GM23338 (cell line): ENCODE measurements at regions not wholly inside any gene's neighbourhood (a gene's known extent, or its start where the extent isn't known, plus 50 kb on each side); places are given as distances from the start of the nearest gene placed in this dataset.

Experiments used
- ATAC-seq: fragments of 200-7000 bp; cut with Tn5 transposase; 3 replicates; pipeline ENCODE4 v1.9.1; 2020
- DNase-seq: peaks from one replicate; pipeline ENCODE4 v3.0.0-alpha.2; 2015; ENCODE audit warnings: low spot score
- H2AFZ ChIP-seq: fragments of 200-600 bp; sonication (generic); 2 replicates; pipeline ENCODE4 v1.8.0; 2016; ENCODE audit warnings: antibody characterized with exemption, mild to moderate bottlenecking, moderate library complexity
- H3F3A ChIP-seq: fragments of 200-600 bp; sonication (generic); replicated peaks from 2 replicates; pipeline ENCODE4 v1.8.0; 2017; ENCODE audit warnings: antibody characterized with exemption, mixed run types, low read depth
- H3K27ac ChIP-seq: fragments of 200-600 bp; sonication (generic); 2 replicates; pipeline ENCODE4 v1.6.1; 2016; ENCODE audit warnings: low read depth
- H3K27me3 ChIP-seq: fragments of 200-600 bp; sonication (generic); 2 replicates; pipeline ENCODE4 v1.8.0; 2016; ENCODE audit warnings: mild to moderate bottlenecking, mixed run types, moderate library complexity; ENCODE audit not compliant: insufficient read depth
- H3K36me3 ChIP-seq: fragments of 200-600 bp; sonication (generic); 2 replicates; pipeline ENCODE4 v1.8.0; 2016; ENCODE audit warnings: mild to moderate bottlenecking; ENCODE audit not compliant: insufficient read depth
- H3K4me1 ChIP-seq: fragments of 200-600 bp; sonication (generic); 2 replicates; pipeline ENCODE4 v1.8.0; 2016; ENCODE audit warnings: mild to moderate bottlenecking, moderate library complexity; ENCODE audit not compliant: insufficient read depth
- H3K4me2 ChIP-seq: fragments of 200-600 bp; sonication (generic); 2 replicates; pipeline ENCODE4 v1.7.1; 2017; ENCODE audit warnings: mixed run types
- H3K4me3 ChIP-seq: fragments of 200-600 bp; sonication (generic); 2 replicates; pipeline ENCODE4 v1.6.1; 2016; ENCODE audit warnings: mixed run types
- H3K79me2 ChIP-seq: fragments of 200-600 bp; sonication (generic); replicated peaks from 2 replicates; pipeline ENCODE4 v1.8.0; 2017; ENCODE audit warnings: mild to moderate bottlenecking; ENCODE audit not compliant: insufficient read depth
- H3K9me2 ChIP-seq: fragments of 200-600 bp; sonication (generic); 2 replicates; pipeline ENCODE4 v1.8.0; 2017; ENCODE audit not compliant: insufficient read depth
- H4K20me1 ChIP-seq: fragments of 200-600 bp; sonication (generic); replicated peaks from 2 replicates; pipeline ENCODE4 v1.8.0; 2017; ENCODE audit warnings: mild to moderate bottlenecking; ENCODE audit not compliant: insufficient read depth
- H3K27ac Mint-ChIP-seq: 2 replicates; pipeline ENCODE4 v1.8.0; 2020; ENCODE audit warnings: inconsistent platforms, mild to moderate bottlenecking, moderate library complexity, mixed read lengths
- H3K27me3 Mint-ChIP-seq: 3 replicates; pipeline ENCODE4 v1.8.0; 2022; ENCODE audit warnings: low read depth, mild to moderate bottlenecking, moderate library complexity, mixed read lengths, inconsistent platforms; ENCODE audit not compliant: insufficient read depth, poor library complexity
- H3K36me3 Mint-ChIP-seq: 3 replicates; pipeline ENCODE4 v1.8.0; 2021; ENCODE audit warnings: low read depth, mild to moderate bottlenecking, inconsistent platforms, moderate library complexity, mixed read lengths
- H3K4me1 Mint-ChIP-seq: 3 replicates; pipeline ENCODE4 v1.8.0; 2020; ENCODE audit warnings: mild to moderate bottlenecking, inconsistent platforms, mixed read lengths
- H3K4me3 Mint-ChIP-seq: 3 replicates; pipeline ENCODE4 v1.8.0; 2021; ENCODE audit warnings: moderate library complexity, mild to moderate bottlenecking, inconsistent platforms, mixed read lengths
- H3K9me3 Mint-ChIP-seq: 3 replicates; pipeline ENCODE4 v1.8.0; 2020; ENCODE audit warnings: moderate library complexity, mild to moderate bottlenecking, inconsistent platforms, mixed read lengths
- EZH2phosphoT487 ChIP-seq: fragments of 200-600 bp; sonication (generic); IDR thresholded peaks from one replicate; pipeline ENCODE4 v1.8.1; 2018; ENCODE audit warnings: antibody characterized with exemption; ENCODE audit not compliant: unreplicated experiment
- NANOG ChIP-seq: IDR thresholded peaks from 2 replicates; pipeline ENCODE4 v1.6.1; 2016; ENCODE audit warnings: antibody characterized with exemption, borderline replicate concordance
- POLR2AphosphoS5 ChIP-seq: IDR thresholded peaks from 2 replicates; pipeline ENCODE4 v1.6.1; 2016; ENCODE audit warnings: antibody characterized with exemption, low read depth
- STAT1 ChIP-seq: IDR thresholded peaks from one replicate; pipeline ENCODE4 v1.6.1; 2016; ENCODE audit warnings: antibody characterized with exemption; ENCODE audit not compliant: unreplicated experiment
- ZNF114 ChIP-seq: fragments of 250-450 bp; sonication (Bioruptor Pico); IDR thresholded peaks from 2 replicates; pipeline ENCODE4 v1.5.0; 2020; ENCODE audit warnings: mild to moderate bottlenecking, moderate library complexity
- ZNF331 ChIP-seq: fragments of 250-450 bp; sonication (Bioruptor Pico); IDR thresholded peaks from 2 replicates; pipeline ENCODE4 v1.5.0; 2020; ENCODE audit warnings: low read depth, mild to moderate bottlenecking, moderate library complexity
- TF ChIP-seq, protein P1 (sequence below): IDR thresholded peaks from one replicate; pipeline ENCODE4 v1.6.1; 2018; ENCODE audit warnings: antibody characterized with exemption; ENCODE audit not compliant: unreplicated experiment
- TF ChIP-seq, protein P2 (sequence below), 2 experiments: fragments of 200-600 bp in 1 of 2; sonication (generic) in 1 of 2; conservative IDR thresholded peaks; 2 replicates each; pipeline versions ENCODE4 v1.5.1 to v1.6.1; 2016 to 2017; ENCODE audit warnings: antibody characterized with exemption in 2 of 2, low read depth in 2 of 2, mild to moderate bottlenecking in 2 of 2, moderate library complexity in 1 of 2
- TF ChIP-seq, protein P3 (sequence below): IDR thresholded peaks from 2 replicates; pipeline ENCODE4 v1.6.1; 2016; ENCODE audit warnings: antibody characterized with exemption

DNA sequence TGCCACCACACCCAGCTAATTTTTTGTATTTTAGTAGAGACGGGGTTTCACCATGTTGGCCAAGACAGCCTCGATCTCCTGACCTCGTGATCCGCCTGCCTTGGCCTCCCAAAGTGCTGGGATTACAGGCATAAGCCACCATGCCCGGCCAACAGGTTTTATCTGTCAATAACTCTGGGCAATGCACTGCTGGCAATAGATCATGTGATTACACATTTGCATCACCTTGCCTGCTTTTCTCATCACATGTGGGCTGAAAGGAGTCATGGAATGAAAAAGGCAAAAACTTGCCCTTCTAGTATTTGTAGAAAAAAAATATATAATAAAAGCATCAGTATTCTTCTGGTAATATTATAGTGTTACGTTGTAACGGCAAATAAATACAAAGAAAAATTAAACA is 164.5 kb downstream of the NHLRC3 start (continued):
- no peak for TF ChIP-seq EZH2phosphoT487
- TF ChIP-seq, protein P1, sequence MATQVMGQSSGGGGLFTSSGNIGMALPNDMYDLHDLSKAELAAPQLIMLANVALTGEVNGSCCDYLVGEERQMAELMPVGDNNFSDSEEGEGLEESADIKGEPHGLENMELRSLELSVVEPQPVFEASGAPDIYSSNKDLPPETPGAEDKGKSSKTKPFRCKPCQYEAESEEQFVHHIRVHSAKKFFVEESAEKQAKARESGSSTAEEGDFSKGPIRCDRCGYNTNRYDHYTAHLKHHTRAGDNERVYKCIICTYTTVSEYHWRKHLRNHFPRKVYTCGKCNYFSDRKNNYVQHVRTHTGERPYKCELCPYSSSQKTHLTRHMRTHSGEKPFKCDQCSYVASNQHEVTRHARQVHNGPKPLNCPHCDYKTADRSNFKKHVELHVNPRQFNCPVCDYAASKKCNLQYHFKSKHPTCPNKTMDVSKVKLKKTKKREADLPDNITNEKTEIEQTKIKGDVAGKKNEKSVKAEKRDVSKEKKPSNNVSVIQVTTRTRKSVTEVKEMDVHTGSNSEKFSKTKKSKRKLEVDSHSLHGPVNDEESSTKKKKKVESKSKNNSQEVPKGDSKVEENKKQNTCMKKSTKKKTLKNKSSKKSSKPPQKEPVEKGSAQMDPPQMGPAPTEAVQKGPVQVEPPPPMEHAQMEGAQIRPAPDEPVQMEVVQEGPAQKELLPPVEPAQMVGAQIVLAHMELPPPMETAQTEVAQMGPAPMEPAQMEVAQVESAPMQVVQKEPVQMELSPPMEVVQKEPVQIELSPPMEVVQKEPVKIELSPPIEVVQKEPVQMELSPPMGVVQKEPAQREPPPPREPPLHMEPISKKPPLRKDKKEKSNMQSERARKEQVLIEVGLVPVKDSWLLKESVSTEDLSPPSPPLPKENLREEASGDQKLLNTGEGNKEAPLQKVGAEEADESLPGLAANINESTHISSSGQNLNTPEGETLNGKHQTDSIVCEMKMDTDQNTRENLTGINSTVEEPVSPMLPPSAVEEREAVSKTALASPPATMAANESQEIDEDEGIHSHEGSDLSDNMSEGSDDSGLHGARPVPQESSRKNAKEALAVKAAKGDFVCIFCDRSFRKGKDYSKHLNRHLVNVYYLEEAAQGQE, result no peak
- TF ChIP-seq, protein P2, sequence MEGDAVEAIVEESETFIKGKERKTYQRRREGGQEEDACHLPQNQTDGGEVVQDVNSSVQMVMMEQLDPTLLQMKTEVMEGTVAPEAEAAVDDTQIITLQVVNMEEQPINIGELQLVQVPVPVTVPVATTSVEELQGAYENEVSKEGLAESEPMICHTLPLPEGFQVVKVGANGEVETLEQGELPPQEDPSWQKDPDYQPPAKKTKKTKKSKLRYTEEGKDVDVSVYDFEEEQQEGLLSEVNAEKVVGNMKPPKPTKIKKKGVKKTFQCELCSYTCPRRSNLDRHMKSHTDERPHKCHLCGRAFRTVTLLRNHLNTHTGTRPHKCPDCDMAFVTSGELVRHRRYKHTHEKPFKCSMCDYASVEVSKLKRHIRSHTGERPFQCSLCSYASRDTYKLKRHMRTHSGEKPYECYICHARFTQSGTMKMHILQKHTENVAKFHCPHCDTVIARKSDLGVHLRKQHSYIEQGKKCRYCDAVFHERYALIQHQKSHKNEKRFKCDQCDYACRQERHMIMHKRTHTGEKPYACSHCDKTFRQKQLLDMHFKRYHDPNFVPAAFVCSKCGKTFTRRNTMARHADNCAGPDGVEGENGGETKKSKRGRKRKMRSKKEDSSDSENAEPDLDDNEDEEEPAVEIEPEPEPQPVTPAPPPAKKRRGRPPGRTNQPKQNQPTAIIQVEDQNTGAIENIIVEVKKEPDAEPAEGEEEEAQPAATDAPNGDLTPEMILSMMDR (conservative IDR thresholded peaks at IDR 0.05; ENCODE audit: low read depth in 2 of 2), result no peak

DNA sequence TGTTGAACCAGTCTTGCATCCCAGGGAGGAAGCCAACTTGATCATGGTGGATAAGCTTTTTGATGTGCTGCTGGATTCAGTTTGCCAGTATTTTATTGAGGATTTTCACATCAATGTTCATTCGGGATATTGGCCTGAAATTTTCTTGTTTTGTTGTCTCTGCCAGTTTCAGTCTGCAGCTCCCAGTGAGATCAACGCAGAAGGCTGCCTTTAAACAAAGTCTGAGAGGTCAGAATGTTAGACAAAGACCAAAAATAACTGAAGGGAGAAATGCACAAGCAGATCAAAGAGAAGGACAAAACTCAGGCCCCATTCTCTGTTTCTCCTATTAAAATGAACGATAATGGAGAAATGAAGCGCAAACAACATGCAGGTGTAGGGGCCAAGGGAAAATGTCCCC is 170.4 kb downstream of the NHLRC3 start:
- Mint-ChIP-seq H3K4me1 (no peaks in the 10 kb centered on the region), H3K36me3 (no peaks in the 10 kb centered on the region)
- TF ChIP-seq, protein P2 (conservative IDR thresholded peaks at IDR 0.05; ENCODE audit: low read depth in 2 of 2), result no peak
- TF ChIP-seq ZNF114 (CRISPR knock-in tag) (no peak), POLR2AphosphoS5 (no peak), ZNF331 (CRISPR knock-in tag) (no peak), STAT1 (no peak), NANOG (no peak)
- TF ChIP-seq, protein P3, sequence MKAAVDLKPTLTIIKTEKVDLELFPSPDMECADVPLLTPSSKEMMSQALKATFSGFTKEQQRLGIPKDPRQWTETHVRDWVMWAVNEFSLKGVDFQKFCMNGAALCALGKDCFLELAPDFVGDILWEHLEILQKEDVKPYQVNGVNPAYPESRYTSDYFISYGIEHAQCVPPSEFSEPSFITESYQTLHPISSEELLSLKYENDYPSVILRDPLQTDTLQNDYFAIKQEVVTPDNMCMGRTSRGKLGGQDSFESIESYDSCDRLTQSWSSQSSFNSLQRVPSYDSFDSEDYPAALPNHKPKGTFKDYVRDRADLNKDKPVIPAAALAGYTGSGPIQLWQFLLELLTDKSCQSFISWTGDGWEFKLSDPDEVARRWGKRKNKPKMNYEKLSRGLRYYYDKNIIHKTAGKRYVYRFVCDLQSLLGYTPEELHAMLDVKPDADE, result no peak
- TF ChIP-seq, protein P1, result no peak

More for the DNA sequence above, 170.4 kb downstream of the NHLRC3 start:
- Histone ChIP-seq H3K9me2 (no peaks in the 10 kb centered on the region), H3K79me2 (no peaks in the 10 kb centered on the region), H2AFZ (no peak overlapping the region), H4K20me1 (peaks cover 3% of the 10 kb centered on the region; the same call in 1 of the 2 replicates), H3K4me1 (no peaks in the 10 kb centered on the region), H3F3A (no peaks in the 10 kb centered on the region), H3K36me3 (no peaks in the 10 kb centered on the region), H3K27ac (no peak overlapping the region), H3K27me3 (no peaks in the 10 kb centered on the region), H3K4me3 (no peak overlapping the region), H3K4me2 (no peak overlapping the region)
- ATAC-seq, result no peak
- Mint-ChIP-seq H3K27me3 (no peaks in the 10 kb centered on the region), H3K4me3 (no peak overlapping the region), H3K27ac (no peak overlapping the region), H3K9me3 (peaks cover 4% of the 10 kb centered on the region; the same call in 1 of the 3 replicates)
- no peak for DNase-seq
